ENCODE measurements at regions not wholly inside any gene's neighbourhood (a gene's known extent, or its start where the extent isn't known, plus 50 kb on each side); places are given as distances from the start of the nearest gene placed in this dataset.
"Not testable (repeated sequence)": the region's sequence is repeated elsewhere in the genome, so short reads cannot be mapped to it uniquely, and the experiment has no call there.

GRCh38 chr9:13478639-13479038, 199.1 kb upstream of the MPDZ start:
- DNase-seq, result no peak

GRCh38 chr9:13478160-13478559, 198.7 kb upstream of the MPDZ start:
- DNase-seq, result peak; percentile 13

DNA sequence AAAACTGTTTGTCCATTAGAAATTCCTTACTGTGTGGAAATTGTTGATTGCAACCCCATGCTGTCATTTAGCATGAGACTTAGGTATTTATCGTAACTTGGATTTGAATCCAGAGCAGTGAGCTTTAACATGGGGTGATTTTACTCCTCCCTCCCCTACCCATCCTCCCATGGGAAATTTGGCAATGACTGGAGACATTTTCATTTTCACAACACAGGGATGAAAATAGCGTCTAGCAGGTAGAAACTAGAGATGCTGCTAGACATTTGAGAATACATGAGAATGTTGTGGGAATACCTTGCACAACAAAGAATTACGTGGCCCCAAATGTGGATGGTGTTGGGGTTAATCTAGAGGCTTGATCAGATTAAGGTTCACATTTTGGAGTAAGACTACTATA, 191.3 kb upstream of the MPDZ start:
- no peak for DNase-seq

DNA sequence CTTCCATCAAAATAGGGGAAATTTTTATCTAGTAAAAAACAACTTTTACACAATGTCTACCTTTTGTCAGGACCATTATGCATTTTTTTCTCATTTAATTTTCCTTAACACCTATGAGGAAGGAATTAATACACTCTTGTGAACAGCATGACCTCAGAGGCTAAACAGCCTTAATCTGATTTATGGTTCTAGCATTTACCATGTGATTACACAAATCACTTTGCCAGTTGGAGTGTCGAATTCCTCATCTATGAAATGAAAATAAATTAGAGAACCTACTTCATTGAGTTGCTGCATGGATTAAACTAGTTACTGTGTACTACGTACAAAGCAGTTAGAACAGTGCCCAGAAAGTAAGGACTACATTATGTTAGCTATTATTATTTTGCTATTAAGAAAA, 187.7 kb upstream of the MPDZ start:
- no peak for DNase-seq

DNA sequence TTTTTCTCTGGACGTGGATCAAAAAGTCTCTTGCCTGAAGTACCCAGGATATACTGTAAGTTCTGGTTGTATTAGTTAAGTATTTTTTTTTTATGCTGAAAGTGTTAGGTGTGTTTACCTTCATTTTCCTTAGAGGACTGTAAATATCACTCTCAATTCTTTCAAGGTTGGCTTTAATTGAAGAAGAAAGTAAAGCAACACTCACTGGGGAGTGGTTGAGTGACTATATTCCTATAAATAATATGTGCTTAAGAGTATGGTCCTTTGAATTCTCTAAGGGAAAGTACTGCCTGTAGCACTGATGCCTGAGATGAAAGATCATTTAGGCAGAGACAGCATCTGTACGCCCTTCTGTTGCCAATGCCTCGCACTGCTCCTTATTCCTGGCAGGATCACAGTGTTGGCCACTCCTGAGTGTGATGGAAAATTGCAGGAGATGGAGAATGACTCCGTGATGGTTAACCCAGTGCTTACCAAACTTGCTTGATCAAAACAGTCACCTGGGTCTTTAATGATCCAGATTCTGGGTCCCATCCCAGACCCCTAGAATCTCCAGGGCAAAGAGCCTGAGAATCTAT, 182.0 kb upstream of the MPDZ start:
- DNase-seq, result no peak

DNA sequence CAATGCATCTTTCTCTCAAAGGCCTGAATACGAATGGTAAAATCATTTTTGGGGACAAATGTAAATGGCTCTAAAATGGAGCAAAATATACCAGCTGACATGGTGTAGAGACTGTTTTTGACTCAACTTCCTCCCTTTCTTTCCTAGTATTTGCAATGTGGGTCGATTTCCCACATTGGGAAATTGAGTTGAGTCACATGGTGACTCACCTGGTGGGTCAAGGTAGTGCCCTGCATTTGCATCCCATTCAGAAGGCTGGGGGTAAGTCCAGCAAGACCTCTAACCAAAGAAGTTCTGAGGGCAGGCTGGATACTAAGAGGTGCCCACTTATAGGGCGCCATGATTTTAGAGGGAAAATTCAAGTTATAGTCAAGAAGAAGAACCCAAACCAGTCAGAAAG, 179.6 kb upstream of the MPDZ start:
- no peak for DNase-seq

GRCh38 chr9:13457795-13458194, 178.3 kb upstream of the MPDZ start:
- no peak for DNase-seq

GRCh38 chr9:13450723-13451122, 171.2 kb upstream of the MPDZ start:
- DNase-seq, result no peak

- DNase-seq, result no peak
These were observed 169.0 kb upstream of the MPDZ start for GRCh38 chr9:13448482-13448881.

GRCh38 chr9:13447843-13448422, 168.4 kb upstream of the MPDZ start:
- DNase-seq, result no peak

GRCh38 chr9:13446938-13447842, 167.7 kb upstream of the MPDZ start:
- no peak for DNase-seq

- no peak for DNase-seq
These were observed 166.9 kb upstream of the MPDZ start for GRCh38 chr9:13446286-13446937.

- no peak for DNase-seq
These were observed 165.6 kb upstream of the MPDZ start for GRCh38 chr9:13445103-13445500.

DNA sequence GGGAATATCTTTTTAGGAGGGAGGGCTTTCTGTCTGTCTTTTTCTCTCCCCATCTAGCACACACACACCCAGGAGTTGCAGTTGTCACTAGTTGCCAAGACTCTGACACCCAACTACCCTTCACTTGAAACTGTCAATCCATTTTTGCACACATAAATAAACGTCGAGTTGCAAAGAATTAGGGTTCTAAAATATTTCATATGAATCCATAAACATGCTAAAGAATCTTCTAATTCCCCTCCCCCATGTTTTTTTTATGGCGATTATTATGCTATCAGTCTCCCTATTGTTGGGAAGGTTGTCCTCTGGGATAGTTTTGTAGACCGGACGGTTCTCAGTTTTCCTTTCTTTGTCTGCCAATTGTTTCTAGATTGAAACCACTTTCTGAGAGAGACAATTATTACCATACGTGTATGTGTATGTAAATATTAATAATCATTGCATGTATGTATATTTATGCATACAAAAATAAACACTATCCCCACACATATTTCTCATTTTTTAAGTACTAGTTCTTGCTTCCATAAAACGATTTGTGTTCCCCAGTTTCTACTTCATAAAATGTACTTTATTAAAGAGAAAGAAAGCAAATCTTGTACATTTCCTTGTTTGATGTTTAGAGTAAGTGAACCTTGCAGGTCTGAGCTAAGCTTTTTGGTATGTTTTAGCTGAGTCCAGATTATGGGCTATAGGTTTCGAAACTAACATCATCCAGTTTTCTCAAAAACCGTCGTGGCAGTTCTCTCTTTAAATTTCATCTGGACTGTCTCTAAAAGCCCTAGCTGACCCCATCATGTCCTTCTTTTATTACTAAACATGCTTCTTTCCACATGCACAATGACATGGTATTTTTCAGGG, 165.0 kb upstream of the MPDZ start:
- DNase-seq, result no peak

DNA sequence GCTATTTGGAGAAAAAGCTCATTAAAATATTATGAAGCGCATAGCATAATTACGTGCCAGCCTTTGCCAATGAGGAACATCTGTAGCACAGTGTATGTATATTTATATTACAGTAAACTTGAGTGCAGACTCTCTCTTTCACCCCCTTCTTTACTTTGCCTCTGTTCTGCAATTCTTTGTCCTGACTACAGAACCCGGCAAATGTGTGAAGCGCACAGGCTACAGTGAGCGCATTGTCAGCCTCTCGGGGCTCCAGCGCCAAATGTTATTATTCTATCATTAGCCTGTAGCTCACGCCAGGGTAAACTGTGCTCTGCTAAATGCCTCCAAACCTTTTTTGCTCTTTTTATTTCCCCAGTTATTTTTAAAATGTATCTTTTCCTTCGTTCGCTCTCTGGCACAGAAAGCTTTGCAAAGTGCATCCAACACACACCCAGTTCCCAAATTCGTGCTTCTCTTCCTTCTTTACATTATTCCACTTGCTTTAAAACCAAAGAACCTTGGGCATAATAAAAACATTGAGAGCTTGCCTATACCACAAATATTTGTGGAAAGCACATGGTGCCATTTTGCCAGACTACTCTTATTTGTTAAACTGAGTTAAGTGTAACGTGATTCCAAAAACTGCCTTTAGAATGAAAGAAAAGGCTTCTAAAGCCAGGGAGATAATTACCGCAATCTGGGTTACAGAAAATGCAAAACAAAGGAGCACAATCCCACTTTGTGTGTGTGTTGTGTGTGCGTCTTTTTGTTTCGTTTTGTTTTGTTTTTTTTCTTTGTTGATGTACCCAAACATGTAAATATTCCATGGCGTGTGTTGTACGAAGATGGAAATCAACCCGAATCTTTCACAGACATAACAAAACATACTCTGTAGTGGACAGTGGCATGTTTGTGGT, 164.1 kb upstream of the MPDZ start:
- no peak for DNase-seq

GRCh38 chr9:13439685-13440476, 160.4 kb upstream of the MPDZ start:
- no peak for DNase-seq

DNA sequence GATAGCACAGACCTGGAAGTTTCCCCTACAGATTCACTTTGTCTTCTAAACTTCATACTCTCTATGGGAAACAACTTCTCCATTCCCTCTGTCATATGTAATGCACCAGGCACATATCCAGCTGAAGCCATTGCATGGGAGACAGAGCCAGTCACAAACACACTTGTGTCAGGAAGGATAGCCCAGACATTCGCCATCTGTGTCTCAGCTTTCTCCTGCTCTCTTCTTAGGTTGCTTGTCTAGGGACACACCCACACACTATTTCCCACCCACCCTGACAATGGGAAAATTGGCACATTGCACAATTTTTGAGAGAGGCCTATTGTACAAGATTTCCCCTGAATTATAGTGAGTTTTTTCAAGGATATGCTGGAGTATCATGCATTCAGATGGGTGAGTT, 158.4 kb upstream of the MPDZ start:
- DNase-seq, result no peak

GRCh38 chr9:13436591-13436990, 157.1 kb upstream of the MPDZ start:
- DNase-seq, result no peak

GRCh38 chr9:13433453-13433852, 154.0 kb upstream of the MPDZ start:
- DNase-seq, result not testable (repeated sequence)

DNA sequence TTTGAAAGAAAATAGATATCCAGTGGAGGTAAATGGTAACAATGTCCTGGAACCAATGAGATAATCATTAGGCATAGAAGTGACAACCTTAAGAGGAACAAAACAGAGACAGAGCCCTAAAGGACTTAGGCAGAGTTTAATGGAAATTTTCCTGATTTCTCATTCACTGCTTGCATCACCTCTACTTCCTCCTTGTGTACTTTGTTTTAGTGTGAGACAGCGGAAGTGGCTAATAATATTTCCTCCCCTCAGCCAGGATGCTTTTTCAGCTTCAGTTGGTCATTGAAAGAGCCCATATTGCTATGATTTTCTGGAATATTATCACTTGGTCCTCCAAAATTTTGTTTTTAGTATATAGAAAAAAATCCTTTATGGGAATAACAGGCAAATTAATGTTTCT, 153.4 kb upstream of the MPDZ start:
- no peak for DNase-seq

DNA sequence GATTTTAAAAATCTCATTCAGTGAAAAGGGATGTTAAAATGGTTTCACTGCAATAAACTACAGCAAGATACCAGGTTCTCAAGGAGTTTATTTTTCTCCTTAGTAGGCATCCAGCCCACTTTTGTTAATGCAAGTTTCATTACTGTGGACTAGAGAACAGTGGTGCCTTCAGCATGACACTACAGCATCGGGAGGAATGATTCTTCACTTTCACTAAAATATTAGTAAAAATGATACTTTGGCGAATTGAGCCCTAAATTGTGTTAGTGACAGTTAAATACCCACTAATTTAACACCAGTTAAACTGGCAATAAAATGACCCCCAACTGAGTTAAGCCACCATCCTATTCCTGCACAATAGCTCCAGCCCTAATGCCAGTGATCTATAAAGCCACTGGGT, 152.2 kb upstream of the MPDZ start:
- no peak for DNase-seq
